K562 (cell line): ENCODE measurements at regions not wholly inside any gene's neighbourhood (a gene's known extent, or its start where the extent isn't known, plus 50 kb on each side); places are given as distances from the start of the nearest gene placed in this dataset.

Source experiments
- ATAC-seq: fragments of 200-7000 bp; cut with Tn5 transposase; 3 replicates; pipeline ENCODE4 v1.9.1; 2020; ENCODE audit warnings: moderate library complexity
- BruUV-seq: library from RNA; stranded (reverse); fragments of 400-500 nt; replicated peaks from 2 replicates; lab custom pipeline; 2021; lab: Mats Ljungman, UMichigan
- CTCF ChIA-PET: fragments of 300-600 bp; formaldehyde crosslinking; extraction: SDS; loops from one replicate; lab custom pipeline; 2021; ENCODE audit warnings: low intra/inter-chr PET ratio; lab: Yijun Ruan, JAX
- POLR2A ChIA-PET: fragments of 300-600, 350-650 bp; sonication (Branson Sonifier 250); formaldehyde crosslinking; extraction: SDS; loops from one replicate; lab custom pipeline; 2021; ENCODE audit warnings: antibody characterized with exemption, inconsistent platforms; lab: Yijun Ruan, JAX
- DNase-seq, 4 experiments: peaks; one replicate each; pipeline versions ENCODE4 v3.0.0 to v3.0.0-alpha.2; 2011 to 2018; ENCODE audit warnings: low spot score in 3 of 4, mixed read lengths in 3 of 4; ENCODE audit errors: extremely low read depth in 1 of 4
- FAIRE-seq: peaks from 2 replicates; lab custom pipeline; 2011; peaks lifted over from hg19 to GRCh38; lab: Jason Lieb, UNC
- H2AFZ ChIP-seq: 2 replicates; pipeline ENCODE4 v1.6.0; 2011; ENCODE audit warnings: low read depth, low read length, control low read depth, inconsistent platforms
- H3K27ac ChIP-seq: fragments of 200-600 bp; 3 replicates; pipeline ENCODE4 v1.8.0; 2011; ENCODE audit warnings: low read depth, mild to moderate bottlenecking, control low read depth, inconsistent platforms, low read length, moderate library complexity, mixed read lengths; ENCODE audit errors: extremely low read depth
- H3K27me3 ChIP-seq, 2 experiments: fragments of 300-600 bp in 1 of 2; 2 replicates in 1 of 2; 3 replicates in 1 of 2; pipeline versions ENCODE4 v1.6.0 to v1.8.0; 2011; ENCODE audit warnings: inconsistent platforms in 2 of 2, low read length in 2 of 2, mild to moderate bottlenecking in 1 of 2, mixed read lengths in 1 of 2, moderate library complexity in 1 of 2; ENCODE audit not compliant: control insufficient read depth in 2 of 2, insufficient read depth in 2 of 2
- H3K36me3 ChIP-seq: fragments of 300-600 bp; 3 replicates; pipeline ENCODE4 v1.8.0; 2011; ENCODE audit warnings: mild to moderate bottlenecking, low read length, inconsistent platforms; ENCODE audit not compliant: control insufficient read depth, insufficient read depth
- H3K4me1 ChIP-seq, 2 experiments: fragments of 200-600 bp in 1 of 2; replicated peaks in 1 of 2; 2 replicates in 1 of 2; 3 replicates in 1 of 2; pipeline versions ENCODE4 v1.5.1 to v1.8.0; 2011; ENCODE audit warnings: inconsistent platforms in 2 of 2, low read length in 2 of 2, mild to moderate bottlenecking in 1 of 2, mixed read lengths in 1 of 2, moderate library complexity in 1 of 2; ENCODE audit not compliant: control insufficient read depth in 2 of 2, insufficient read depth in 2 of 2
- H3K4me2 ChIP-seq: 2 replicates; pipeline ENCODE4 v1.6.1; 2011; ENCODE audit warnings: low read length, control low read depth, inconsistent platforms, mixed read lengths; ENCODE audit not compliant: insufficient read depth
- H3K4me3 ChIP-seq: fragments of 200-600 bp; sonication (generic), shearing (Covaris generic); 2 replicates; pipeline ENCODE4 v1.5.1; 2016; ENCODE audit warnings: control low read depth, inconsistent platforms
- H3K79me2 ChIP-seq: fragments of 200-600 bp; 3 replicates; pipeline ENCODE4 v1.8.0; 2011; ENCODE audit warnings: low read length, inconsistent platforms; ENCODE audit not compliant: control insufficient read depth, insufficient read depth
- H3K9ac ChIP-seq, 2 experiments: 2 replicates each; pipeline versions ENCODE4 v1.6.0 to v1.6.1; 2011; ENCODE audit warnings: low read depth in 2 of 2, low read length in 2 of 2, control low read depth in 1 of 2, inconsistent platforms in 1 of 2, mild to moderate bottlenecking in 1 of 2, mixed read lengths in 1 of 2; ENCODE audit not compliant: insufficient read depth in 1 of 2
- H3K9me1 ChIP-seq: one replicate; pipeline ENCODE4 v1.6.0; 2011; ENCODE audit warnings: inconsistent platforms, mild to moderate bottlenecking, low read length, moderate library complexity; ENCODE audit not compliant: control insufficient read depth, insufficient read depth
- H3K9me3 ChIP-seq: replicated peaks from 2 replicates; pipeline ENCODE4 v1.5.1; 2011; ENCODE audit warnings: low read depth, low read length, inconsistent platforms; ENCODE audit not compliant: control insufficient read depth, insufficient read depth
- H4K20me1 ChIP-seq: replicated peaks from 2 replicates; pipeline ENCODE4 v1.6.1; 2011; ENCODE audit warnings: low read length, inconsistent platforms, mixed read lengths; ENCODE audit not compliant: control insufficient read depth, insufficient read depth
- C11orf30 ChIP-seq: fragments of 450-650 bp; IDR thresholded peaks from 2 replicates; pipeline ENCODE4 v1.6.1; 2016; ENCODE audit warnings: low read depth, mild to moderate bottlenecking
- CBFA2T2 ChIP-seq: fragments of 450-650 bp; conservative IDR thresholded peaks from 2 replicates; pipeline ENCODE4 v1.6.1; 2017; ENCODE audit warnings: mild to moderate bottlenecking
- CCNT2 ChIP-seq: IDR thresholded peaks from 2 replicates; pipeline ENCODE4 v1.6.1; 2011; ENCODE audit warnings: borderline replicate concordance, low read depth, mild to moderate bottlenecking, moderate library complexity, mixed read lengths, low read length; ENCODE audit not compliant: insufficient read length; ENCODE audit errors: extremely low read depth
- GTF3C2 ChIP-seq: IDR thresholded peaks from 3 replicates; pipeline ENCODE4 v1.6.1; 2011; ENCODE audit warnings: borderline replicate concordance, mild to moderate bottlenecking, moderate library complexity; ENCODE audit not compliant: insufficient read length; ENCODE audit errors: extremely low read depth
- HES1 ChIP-seq: fragments of 450-650 bp; IDR thresholded peaks from 2 replicates; pipeline ENCODE4 v1.6.1; 2016; ENCODE audit warnings: low read depth, mild to moderate bottlenecking, moderate library complexity
- MAFF ChIP-seq: IDR thresholded peaks from 2 replicates; pipeline ENCODE4 v1.6.1; 2012; ENCODE audit warnings: low read length, improper control_type of control experiment
- NCOA6 ChIP-seq: fragments of 450-650 bp; IDR thresholded peaks from 2 replicates; pipeline ENCODE4 v1.6.1; 2017; ENCODE audit warnings: mild to moderate bottlenecking
- POLR3A ChIP-seq: IDR thresholded peaks from 2 replicates; pipeline ENCODE4 v1.6.1; 2011; ENCODE audit warnings: borderline replicate concordance, mild to moderate bottlenecking, moderate library complexity; ENCODE audit not compliant: insufficient read length, insufficient read depth; ENCODE audit errors: extremely low read depth
- RBM17 ChIP-seq: fragments of 200-400 bp; formaldehyde crosslinking; IDR thresholded peaks from 2 replicates; pipeline ENCODE4 v1.6.1; 2017; ENCODE audit warnings: low read depth, mild to moderate bottlenecking, low read length, borderline replicate concordance
- RBM39 ChIP-seq: fragments of 200-400 bp; formaldehyde crosslinking; optimal IDR thresholded peaks from 2 replicates; pipeline ENCODE3; 2018; ENCODE audit warnings: low read depth, low read length
- RFX1 ChIP-seq: fragments of 450-650 bp; IDR thresholded peaks from 2 replicates; pipeline ENCODE4 v1.6.1; 2016; ENCODE audit warnings: mild to moderate bottlenecking, moderate library complexity
- SFPQ ChIP-seq: fragments of 200-400 bp; formaldehyde crosslinking; IDR thresholded peaks from 2 replicates; pipeline ENCODE4 v1.6.1; 2017; ENCODE audit warnings: mild to moderate bottlenecking, low read depth, low read length, moderate library complexity
- SIRT6 ChIP-seq: IDR thresholded peaks from one replicate; pipeline ENCODE4 v1.6.1; 2012; ENCODE audit warnings: low read depth, mild to moderate bottlenecking, control low read depth, inconsistent platforms, low read length, moderate library complexity
- TARDBP ChIP-seq: fragments of 450-650 bp; IDR thresholded peaks from 2 replicates; pipeline ENCODE4 v1.6.1; 2016
- XRCC4 ChIP-seq: IDR thresholded peaks from one replicate; pipeline ENCODE4 v1.6.1; 2011; ENCODE audit not compliant: insufficient read depth, insufficient read length; ENCODE audit errors: extremely low read depth
- ZNF174 ChIP-seq: fragments of 250-450 bp; sonication (Bioruptor Pico); IDR thresholded peaks from 2 replicates; pipeline ENCODE4 v1.4.0; 2020; ENCODE audit warnings: mild to moderate bottlenecking
- ZNF311 ChIP-seq: fragments of 250-450 bp; sonication (Bioruptor Pico); IDR thresholded peaks from 2 replicates; pipeline ENCODE4 v1.4.0; 2020; ENCODE audit warnings: mild to moderate bottlenecking, moderate library complexity
- WGBS: fragments of 100-300 bp; shearing (Covaris generic); methylation state at CpG from one replicate; pipeline ENCODE4 v1.1.6; 2016; ENCODE audit warnings: low coverage, mixed read lengths; ENCODE audit not compliant: insufficient coverage; ENCODE audit errors: missing lambda C conversion rate; 5-methylcytosine and 5-hydroxymethylcytosine counted together
- in situ Hi-C: fragments of 300-500 bp; cut with MboI; formaldehyde crosslinking; loops from 4 replicates; pipeline ENCODE4 v1.15.0; 2018; ENCODE audit warnings: inconsistent platforms, mixed read lengths
- intact Hi-C: fragments of 100-400 bp; cut with micrococcal nuclease; formaldehyde crosslinking; loops from 2 replicates; pipeline ENCODE4 v1.14.2; 2022
- TF ChIP-seq, protein P1 (sequence below): fragments of 250-450 bp; sonication (Bioruptor Pico); IDR thresholded peaks from 2 replicates; pipeline ENCODE4 v1.8.0; 2022; ENCODE audit warnings: moderate library complexity, mild to moderate bottlenecking, inconsistent platforms

DNA sequence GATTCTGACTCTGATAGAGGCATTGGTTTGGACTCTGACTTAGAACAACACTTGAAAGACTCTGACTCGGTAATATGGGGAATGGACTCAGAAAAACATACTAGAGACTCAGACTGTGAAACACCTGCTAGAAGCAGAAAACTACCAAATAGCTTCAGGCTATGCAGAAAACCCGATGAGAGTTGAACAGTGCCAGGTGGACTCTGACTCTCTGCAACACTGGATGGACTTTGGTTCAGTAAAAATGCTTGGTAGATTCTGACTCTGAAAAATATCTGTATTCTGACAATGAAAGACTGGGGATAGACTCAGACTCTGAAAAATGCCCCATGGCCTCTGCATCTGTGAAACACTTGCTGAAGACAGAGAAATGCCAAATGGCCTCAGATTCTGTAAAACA is 215.1 kb upstream of the HDX start:
- DNase-seq (no peak), ATAC-seq (no peak), FAIRE-seq (no peak)
- ChIA-PET POLR2A (no interaction called here), CTCF (no interaction called here)
- H3K9me1 ChIP-seq: no peaks in the 10 kb centered on the region
- intact Hi-C loops (no loop called here), in situ Hi-C loops (no loop called here)
- H3K9ac ChIP-seq: no peak overlapping the region
- no peak overlapping the region for H3K27ac ChIP-seq
- no peaks in the 10 kb centered on the region for H3K27me3 ChIP-seq
- no peaks in the 10 kb centered on the region for H3K9me3 ChIP-seq
- H4K20me1 ChIP-seq: no peaks in the 10 kb centered on the region
- no peaks in the 10 kb centered on the region for H3K36me3 ChIP-seq
- H3K79me2 ChIP-seq: no peaks in the 10 kb centered on the region
- 0% methylated on average over 2 of the region's 2 CpGs for WGBS
- no peaks in the 10 kb centered on the region for H3K4me1 ChIP-seq
- H3K4me3 ChIP-seq: no peak overlapping the region
- no peak overlapping the region for H2AFZ ChIP-seq
- BruUV-seq: no TSS peak
- H3K4me2 ChIP-seq: no peak overlapping the region
- no peak for TF ChIP-seq TARDBP
- no peak for TF ChIP-seq ZNF174 (CRISPR knock-in tag)
- no peak for TF ChIP-seq NCOA6
- no peak for TF ChIP-seq CCNT2
- no peak for TF ChIP-seq SIRT6
- no peak for TF ChIP-seq RBM17
- no peak for TF ChIP-seq SFPQ
- no peak for TF ChIP-seq POLR3A
- TF ChIP-seq MAFF: no peak
- no peak for TF ChIP-seq GTF3C2
- no peak for TF ChIP-seq C11orf30
- TF ChIP-seq RBM39: no peak
- no peak for TF ChIP-seq ZNF311
- TF ChIP-seq HES1: no peak
- TF ChIP-seq CBFA2T2: no peak
- TF ChIP-seq RFX1: no peak
- TF ChIP-seq XRCC4: no peak
- TF ChIP-seq, protein P1, sequence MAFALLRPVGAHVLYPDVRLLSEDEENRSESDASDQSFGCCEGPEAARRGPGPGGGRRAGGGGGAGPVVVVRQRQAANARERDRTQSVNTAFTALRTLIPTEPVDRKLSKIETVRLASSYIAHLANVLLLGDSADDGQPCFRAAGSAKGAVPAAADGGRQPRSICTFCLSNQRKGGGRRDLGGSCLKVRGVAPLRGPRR: no peak
